H9 (cell line): ENCODE measurements at regions not wholly inside any gene's neighbourhood (a gene's known extent, or its start where the extent isn't known, plus 50 kb on each side); places are given as distances from the start of the nearest gene placed in this dataset.

Experiments
- DNase-seq: peaks from one replicate; pipeline ENCODE4 v3.0.0-alpha.2; 2017
- H2AFZ ChIP-seq: one replicate; pipeline ENCODE4 v1.6.1; 2013; ENCODE audit warnings: mild to moderate bottlenecking, low read length, control low read depth, moderate library complexity
- H2AK5ac ChIP-seq: 2 replicates; pipeline ENCODE4 v1.6.1; 2013; ENCODE audit warnings: low read length, control low read depth, mixed read lengths; ENCODE audit not compliant: insufficient read length
- H2BK120ac ChIP-seq: one replicate; pipeline ENCODE4 v1.6.1; 2013; ENCODE audit warnings: low read depth, mild to moderate bottlenecking, low read length, control low read depth, inconsistent platforms; ENCODE audit not compliant: poor library complexity, severe bottlenecking
- H2BK12ac ChIP-seq: 2 replicates; pipeline ENCODE4 v1.6.1; 2013; ENCODE audit warnings: low read length, control low read depth, mixed read lengths, low read depth; ENCODE audit not compliant: insufficient read length
- H2BK15ac ChIP-seq: 2 replicates; pipeline ENCODE4 v1.6.1; 2013; ENCODE audit warnings: low read depth, low read length, control low read depth
- H2BK20ac ChIP-seq: one replicate; pipeline ENCODE4 v1.6.1; 2013; ENCODE audit warnings: low read depth, mild to moderate bottlenecking, low read length, control low read depth, inconsistent platforms; ENCODE audit not compliant: poor library complexity, severe bottlenecking
- H2BK5ac ChIP-seq: 2 replicates; pipeline ENCODE4 v1.6.1; 2013; ENCODE audit warnings: low read length, control low read depth, mixed read lengths; ENCODE audit not compliant: insufficient read length
- H3K14ac ChIP-seq: 2 replicates; pipeline ENCODE4 v1.6.1; 2013; ENCODE audit warnings: low read length, control low read depth; ENCODE audit not compliant: insufficient read depth
- H3K18ac ChIP-seq: 2 replicates; pipeline ENCODE4 v1.6.1; 2013; ENCODE audit warnings: low read depth, mild to moderate bottlenecking, mixed read lengths, low read length, control low read depth; ENCODE audit not compliant: insufficient read length
- H3K23ac ChIP-seq: 2 replicates; pipeline ENCODE4 v1.6.1; 2013; ENCODE audit warnings: low read length, control low read depth, mixed read lengths, low read depth; ENCODE audit not compliant: insufficient read length
- H3K23me2 ChIP-seq: 2 replicates; pipeline ENCODE4 v1.6.1; 2013; ENCODE audit warnings: low read depth, mild to moderate bottlenecking, mixed read lengths, low read length, control low read depth; ENCODE audit not compliant: insufficient read length, poor library complexity, severe bottlenecking
- H3K27ac ChIP-seq: 2 replicates; pipeline ENCODE4 v1.5.1; 2013; ENCODE audit warnings: low read length, control low read depth, mixed read lengths, low read depth; ENCODE audit not compliant: insufficient read length
- H3K27me3 ChIP-seq: 2 replicates; pipeline ENCODE4 v1.6.1; 2013; ENCODE audit warnings: low read length, control low read depth, inconsistent platforms; ENCODE audit not compliant: insufficient read depth
- H3K4ac ChIP-seq: 2 replicates; pipeline ENCODE4 v1.6.1; 2013; ENCODE audit warnings: low read depth, mild to moderate bottlenecking, control low read depth, inconsistent platforms, low read length, moderate library complexity
- H3K4me1 ChIP-seq: 2 replicates; pipeline ENCODE4 v1.6.1; 2013; ENCODE audit warnings: low read length, control low read depth, inconsistent platforms; ENCODE audit not compliant: insufficient read depth
- H3K4me2 ChIP-seq: 2 replicates; pipeline ENCODE4 v1.6.1; 2013; ENCODE audit warnings: low read length, control low read depth, mixed read lengths; ENCODE audit not compliant: insufficient read length, insufficient read depth
- H3K56ac ChIP-seq: 2 replicates; pipeline ENCODE4 v1.6.1; 2013; ENCODE audit warnings: low read depth, mild to moderate bottlenecking, mixed read lengths, low read length, control low read depth; ENCODE audit not compliant: insufficient read length
- H3K79me1 ChIP-seq: 2 replicates; pipeline ENCODE4 v1.6.1; 2013; ENCODE audit warnings: low read depth, mild to moderate bottlenecking, moderate library complexity, low read length, control low read depth, inconsistent platforms; ENCODE audit not compliant: insufficient read depth, poor library complexity, severe bottlenecking
- H3K79me2 ChIP-seq: 2 replicates; pipeline ENCODE4 v1.6.1; 2013; ENCODE audit warnings: low read length, control low read depth, inconsistent platforms; ENCODE audit not compliant: insufficient read depth
- H3K9ac ChIP-seq: 2 replicates; pipeline ENCODE4 v1.6.1; 2013; ENCODE audit warnings: low read length, control low read depth, mixed read lengths; ENCODE audit not compliant: insufficient read length; ENCODE audit errors: extremely low read depth
- H3K9me3 ChIP-seq: one replicate; pipeline ENCODE4 v1.6.1; 2013; ENCODE audit warnings: low read depth, low read length, inconsistent platforms; ENCODE audit not compliant: control insufficient read depth
- H3T11ph ChIP-seq: one replicate; pipeline ENCODE4 v1.6.1; 2013; ENCODE audit warnings: mild to moderate bottlenecking, low read length, control low read depth, inconsistent platforms
- H4K20me1 ChIP-seq: one replicate; pipeline ENCODE4 v1.6.1; 2013; ENCODE audit not compliant: control insufficient read depth, insufficient read length, insufficient read depth
- H4K5ac ChIP-seq: 2 replicates; pipeline ENCODE4 v1.6.1; 2013; ENCODE audit warnings: low read depth, mild to moderate bottlenecking, mixed read lengths, low read length, control low read depth; ENCODE audit not compliant: insufficient read length
- H4K8ac ChIP-seq: replicated peaks from 2 replicates; pipeline ENCODE4 v1.6.1; 2013; ENCODE audit warnings: low read length, control low read depth, mixed read lengths, low read depth; ENCODE audit not compliant: insufficient read length
- H4K91ac ChIP-seq: 2 replicates; pipeline ENCODE4 v1.6.1; 2013; ENCODE audit warnings: low read depth, mild to moderate bottlenecking, moderate library complexity, mixed read lengths, low read length, control low read depth; ENCODE audit not compliant: insufficient read length
- H3K27ac Mint-ChIP-seq, 3 experiments: 2 replicates in 2 of 3; 3 replicates in 1 of 3; pipeline ENCODE4 v1.8.0; 2020 to 2021; ENCODE audit warnings: mixed read lengths in 3 of 3, mild to moderate bottlenecking in 1 of 3, moderate library complexity in 1 of 3
- H3K27me3 Mint-ChIP-seq: 2 replicates; pipeline ENCODE4 v1.8.0; 2021; ENCODE audit warnings: low read depth, mild to moderate bottlenecking, moderate library complexity, mixed read lengths
- H3K36me3 Mint-ChIP-seq, 3 experiments: 2 replicates in 2 of 3; 3 replicates in 1 of 3; pipeline ENCODE4 v1.8.0; 2020 to 2021; ENCODE audit warnings: low read depth in 3 of 3, mixed read lengths in 3 of 3; ENCODE audit not compliant: insufficient read depth in 1 of 3
- H3K4me1 Mint-ChIP-seq, 2 experiments: 2 replicates each; pipeline ENCODE4 v1.8.0; 2020; ENCODE audit warnings: mixed read lengths in 2 of 2
- H3K4me3 Mint-ChIP-seq, 2 experiments: 2 replicates in 1 of 2; 3 replicates in 1 of 2; pipeline ENCODE4 v1.8.0; 2020 to 2021; ENCODE audit warnings: mild to moderate bottlenecking in 2 of 2, mixed read lengths in 2 of 2, moderate library complexity in 1 of 2
- H3K9me3 Mint-ChIP-seq, 2 experiments: 2 replicates in 1 of 2; 3 replicates in 1 of 2; pipeline ENCODE4 v1.8.0; 2020; ENCODE audit warnings: mild to moderate bottlenecking in 2 of 2, mixed read lengths in 2 of 2, moderate library complexity in 1 of 2
- WGBS: extraction: QIAGEN DNeasy Blood & Tissue Kit; methylation state at CpG from one replicate; pipeline ENCODE4 v1.1.7; 2013; ENCODE audit warnings: missing lambda C conversion rate, low lambda C conversion rate, mixed read lengths; ENCODE audit not compliant: insufficient read length; ENCODE audit errors: extremely low coverage; 5-methylcytosine and 5-hydroxymethylcytosine counted together
- TF ChIP-seq, protein P1 (sequence below): fragments of 200-600 bp; sonication (generic); conservative IDR thresholded peaks from 3 replicates; pipeline ENCODE4 v1.8.0; 2021; ENCODE audit warnings: antibody characterized with exemption, mild to moderate bottlenecking

DNA sequence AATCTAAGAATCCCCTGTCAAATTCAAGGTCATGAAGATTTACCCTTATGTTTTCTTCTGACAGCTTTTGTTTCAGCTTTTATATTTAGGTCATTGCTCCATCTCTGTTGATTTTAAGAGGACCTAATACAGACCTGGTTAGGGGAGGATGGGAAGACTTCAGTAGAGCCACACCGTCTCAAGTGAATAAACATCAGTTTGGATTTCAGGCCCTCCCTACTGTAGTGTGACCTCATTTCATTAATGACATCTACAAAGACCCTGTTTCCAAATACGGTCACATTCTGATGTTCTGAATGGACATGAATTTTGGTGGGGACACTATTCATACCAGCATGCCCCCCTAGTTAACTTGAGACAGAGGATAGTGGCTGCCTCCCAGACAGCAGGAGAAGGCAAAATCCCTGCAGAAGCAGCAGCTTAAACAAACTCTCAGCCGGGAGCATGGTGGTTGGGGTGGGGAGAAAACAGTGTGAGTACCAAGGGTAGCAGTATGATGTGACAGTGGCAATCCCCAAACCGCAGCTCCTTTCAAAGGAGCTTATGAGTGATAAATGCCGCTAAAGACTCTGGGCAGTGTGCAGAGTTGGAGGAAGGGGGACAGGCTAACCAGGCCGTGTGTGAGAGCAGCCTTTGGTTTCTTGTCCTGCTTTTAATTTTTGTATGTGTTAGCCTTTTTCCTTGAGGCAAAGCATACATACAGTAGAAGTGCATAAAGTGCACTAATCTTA lies 65.9 kb upstream of the TNP1 start:
- Mint-ChIP-seq H3K9me3 (peaks cover 4 to 6% of the 10 kb centered on the region in 2 experiments), H3K36me3 (no peaks in the 10 kb centered on the region), H3K4me3 (no peak overlapping the region; a peak in 1 of 5 replicates), H3K4me1 (peaks cover 21 to 39% of the 10 kb centered on the region in 2 experiments), H3K27ac (no peak overlapping the region), H3K27me3 (peaks cover 2% of the 10 kb centered on the region; the same call in 1 of the 2 replicates)
- WGBS, result no CpG with 5 or more reads among the region's 6 CpGs
- Histone ChIP-seq H2BK15ac (no peak overlapping the region), H3K9ac (no peak overlapping the region), H2BK20ac (no peak overlapping the region), H3T11ph (no peak overlapping the region), H2BK5ac (no peak overlapping the region), H3K23me2 (no peaks in the 10 kb centered on the region), H2BK12ac (no peak overlapping the region), H3K9me3 (no peaks in the 10 kb centered on the region), H4K5ac (no peak overlapping the region), H4K20me1 (no peaks in the 10 kb centered on the region), H3K79me1 (no peaks in the 10 kb centered on the region), H3K27ac (no peak overlapping the region), H3K79me2 (no peaks in the 10 kb centered on the region), H3K4me2 (no peak overlapping the region), H4K91ac (no peak overlapping the region), H3K4ac (no peak overlapping the region), H2BK120ac (no peak overlapping the region), H2AFZ (no peak overlapping the region), H2AK5ac (no peak overlapping the region), H3K56ac (no peak overlapping the region), H3K23ac (no peak overlapping the region), H3K14ac (no peak overlapping the region), H3K27me3 (no peaks in the 10 kb centered on the region), H4K8ac (no peak overlapping the region), H3K4me1 (no peaks in the 10 kb centered on the region; the same call in 1 of the 2 replicates), H3K18ac (no peak overlapping the region)
- no peak for DNase-seq
- TF ChIP-seq, protein P1, sequence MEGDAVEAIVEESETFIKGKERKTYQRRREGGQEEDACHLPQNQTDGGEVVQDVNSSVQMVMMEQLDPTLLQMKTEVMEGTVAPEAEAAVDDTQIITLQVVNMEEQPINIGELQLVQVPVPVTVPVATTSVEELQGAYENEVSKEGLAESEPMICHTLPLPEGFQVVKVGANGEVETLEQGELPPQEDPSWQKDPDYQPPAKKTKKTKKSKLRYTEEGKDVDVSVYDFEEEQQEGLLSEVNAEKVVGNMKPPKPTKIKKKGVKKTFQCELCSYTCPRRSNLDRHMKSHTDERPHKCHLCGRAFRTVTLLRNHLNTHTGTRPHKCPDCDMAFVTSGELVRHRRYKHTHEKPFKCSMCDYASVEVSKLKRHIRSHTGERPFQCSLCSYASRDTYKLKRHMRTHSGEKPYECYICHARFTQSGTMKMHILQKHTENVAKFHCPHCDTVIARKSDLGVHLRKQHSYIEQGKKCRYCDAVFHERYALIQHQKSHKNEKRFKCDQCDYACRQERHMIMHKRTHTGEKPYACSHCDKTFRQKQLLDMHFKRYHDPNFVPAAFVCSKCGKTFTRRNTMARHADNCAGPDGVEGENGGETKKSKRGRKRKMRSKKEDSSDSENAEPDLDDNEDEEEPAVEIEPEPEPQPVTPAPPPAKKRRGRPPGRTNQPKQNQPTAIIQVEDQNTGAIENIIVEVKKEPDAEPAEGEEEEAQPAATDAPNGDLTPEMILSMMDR, result no peak
